HG02798 (cell line): ENCODE measurements at regions not wholly inside any gene's neighbourhood (a gene's known extent, or its start where the extent isn't known, plus 50 kb on each side); places are given as distances from the start of the nearest gene placed in this dataset.
"Not testable (repeated sequence)": the region's sequence is repeated elsewhere in the genome, so short reads cannot be mapped to it uniquely, and the experiment has no call there.

Experiments used
- ATAC-seq: cut with Tn5 transposase; IDR thresholded peaks from one replicate; pipeline ENCODE4 v1.9.1; 2021; ENCODE audit warnings: mild to moderate bottlenecking; ENCODE audit not compliant: unreplicated experiment, poor library complexity

DNA sequence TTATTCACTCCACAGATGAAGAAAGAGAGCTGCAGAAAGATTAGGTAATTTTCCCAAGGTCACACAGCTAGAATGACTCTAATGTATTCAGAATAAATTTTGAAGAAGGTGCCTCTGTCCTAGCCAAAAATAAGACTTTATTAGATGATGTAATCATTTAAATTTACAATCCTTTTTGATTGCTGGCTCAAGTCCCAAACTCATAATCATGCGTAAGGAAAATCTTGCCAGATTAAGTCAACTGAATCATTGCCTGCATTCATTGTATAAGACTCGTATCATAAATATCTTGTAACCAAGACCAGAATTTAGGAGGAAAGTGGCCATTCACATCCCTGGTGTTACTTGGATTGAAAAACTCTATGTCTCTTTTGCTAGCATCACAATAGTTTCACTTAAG is 53.1 kb upstream of the STK39 start:
- no peak for ATAC-seq

DNA sequence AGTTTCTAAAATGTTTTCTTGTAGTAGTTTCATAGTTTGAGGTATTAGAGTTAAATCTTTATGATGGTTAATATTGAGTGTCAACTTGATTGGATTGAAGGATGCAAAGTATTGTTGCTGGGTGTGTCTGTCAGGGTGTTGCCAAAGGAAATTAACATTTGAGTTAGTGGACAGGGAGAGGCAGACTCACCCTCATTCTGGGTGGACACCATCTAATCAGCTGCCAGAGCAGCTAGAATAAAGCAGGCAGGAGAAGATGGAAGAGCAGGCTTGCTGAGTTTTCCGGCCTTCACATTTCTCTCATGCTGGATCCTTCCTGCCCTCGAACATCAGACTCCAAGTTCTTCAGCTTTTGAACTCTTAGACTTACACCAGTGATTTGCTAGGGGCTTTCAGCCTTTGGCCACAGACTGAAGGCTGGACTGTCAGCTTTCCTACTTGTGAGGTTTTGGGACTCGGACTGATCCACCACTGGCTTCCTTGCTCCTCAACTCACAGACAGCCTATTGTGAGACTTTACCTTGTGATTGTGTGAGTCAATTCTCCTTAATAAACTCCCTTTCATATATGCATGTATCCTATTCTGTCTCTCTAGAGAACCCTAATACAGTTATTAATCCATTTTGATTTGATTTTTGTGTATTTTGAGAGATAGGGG is 56.8 kb upstream of the STK39 start:
- no peak for ATAC-seq

DNA sequence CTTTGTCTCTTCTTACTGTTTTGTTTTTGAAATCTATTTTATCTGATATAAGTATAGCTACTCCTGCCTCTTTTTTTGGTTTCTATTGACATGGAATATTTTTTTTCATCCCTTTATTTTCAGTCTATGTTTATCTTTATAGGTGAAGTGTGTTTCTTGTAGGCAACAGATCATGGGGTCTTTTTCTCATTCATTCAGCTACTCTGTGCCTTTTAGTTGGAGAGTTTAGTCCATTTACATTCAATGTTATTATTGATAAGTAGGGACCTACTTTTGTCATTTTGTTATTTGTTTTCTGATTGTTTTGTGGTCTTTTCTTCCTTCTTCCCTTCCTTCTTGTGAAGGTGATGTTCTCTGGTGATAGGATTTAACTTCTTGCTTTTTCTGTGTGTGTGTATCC is 60.0 kb upstream of the STK39 start:
- no peak for ATAC-seq

- ATAC-seq: no peak
These were observed 63.2 kb upstream of the STK39 start for GRCh38 chr2:168310580-168310979.

GRCh38 chr2:168311261-168311910 is 64.0 kb upstream of the STK39 start:
- ATAC-seq: no peak

GRCh38 chr2:168312036-168312822 is 64.8 kb upstream of the STK39 start:
- no peak for ATAC-seq

DNA sequence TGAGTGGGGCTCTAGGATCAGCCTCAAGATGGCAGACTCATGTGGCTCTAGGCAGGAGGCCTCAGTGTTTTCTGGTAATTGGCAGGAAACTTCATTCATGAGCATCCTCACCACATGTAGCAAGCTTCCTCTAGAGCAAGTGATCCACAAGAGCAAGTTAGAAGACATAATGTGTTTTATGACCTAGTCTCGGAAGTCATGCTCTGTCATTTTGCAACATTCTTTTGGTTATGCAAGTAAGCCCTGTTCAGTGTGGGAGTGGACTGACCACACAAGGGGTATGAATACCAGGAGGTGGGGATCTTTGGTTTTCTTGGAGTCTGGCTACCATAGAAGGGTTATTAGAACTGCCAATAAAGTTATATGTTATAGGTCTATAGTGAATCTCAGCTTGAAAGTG is 66.8 kb upstream of the STK39 start:
- ATAC-seq: no peak

DNA sequence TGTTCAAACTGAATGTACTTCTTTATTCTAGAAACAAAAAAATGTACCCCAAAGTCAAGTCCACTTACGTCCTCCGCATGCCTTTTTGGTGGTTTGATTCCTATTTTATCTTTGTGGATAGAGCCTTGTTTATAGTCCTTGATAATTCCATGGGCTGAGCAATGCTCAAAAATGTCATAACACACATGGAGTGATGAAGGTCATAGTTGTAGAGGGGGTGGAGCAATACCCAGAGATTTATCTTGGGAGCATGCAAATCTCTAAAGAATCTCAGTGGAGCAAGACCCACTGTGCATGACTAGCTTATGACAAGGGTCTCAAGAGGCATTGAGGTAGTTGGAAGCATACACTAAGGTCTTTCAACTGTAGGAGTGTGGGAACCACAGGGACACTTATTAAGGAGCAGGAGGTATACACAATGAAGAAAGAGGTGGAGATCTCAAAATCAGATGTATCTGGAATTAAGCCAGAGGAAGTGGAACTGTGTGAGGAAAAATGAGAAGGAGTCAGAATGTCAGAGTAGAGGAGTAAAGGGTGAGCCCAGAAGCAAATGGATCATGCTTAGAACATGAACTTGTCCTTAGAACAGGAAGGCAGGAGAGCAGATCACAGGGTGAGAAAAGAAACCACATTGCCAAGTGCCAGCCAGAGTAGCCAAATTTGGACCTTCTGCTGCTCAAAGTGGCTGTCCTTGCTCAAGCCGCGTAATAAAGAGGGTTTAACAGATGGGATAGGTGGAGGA is 68.1 kb upstream of the STK39 start:
- ATAC-seq: no peak

DNA sequence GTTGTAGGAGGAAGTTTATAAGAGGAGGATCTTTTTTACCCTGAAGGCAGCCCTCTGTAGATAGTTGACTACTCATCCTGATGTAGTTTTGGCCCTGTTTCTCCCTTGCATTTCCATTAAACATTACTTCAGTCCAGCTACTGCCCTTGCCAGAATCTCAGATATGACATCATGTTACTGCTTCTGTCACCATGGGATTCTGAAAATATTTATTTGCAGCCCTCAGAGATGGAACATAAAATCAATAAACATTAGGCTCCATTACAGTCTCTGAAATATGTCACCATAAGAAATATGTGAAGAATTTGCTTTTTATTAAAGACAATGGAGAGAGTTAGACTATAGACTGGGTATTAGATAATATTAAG is 68.7 kb upstream of the STK39 start:
- ATAC-seq: no peak

- no peak for ATAC-seq
These were observed 69.9 kb upstream of the STK39 start for GRCh38 chr2:168317282-168317681.

- ATAC-seq: no peak
These were observed 72.9 kb upstream of the STK39 start for GRCh38 chr2:168320267-168320666.

GRCh38 chr2:168322325-168323007 is 75.1 kb upstream of the STK39 start:
- ATAC-seq: no peak

DNA sequence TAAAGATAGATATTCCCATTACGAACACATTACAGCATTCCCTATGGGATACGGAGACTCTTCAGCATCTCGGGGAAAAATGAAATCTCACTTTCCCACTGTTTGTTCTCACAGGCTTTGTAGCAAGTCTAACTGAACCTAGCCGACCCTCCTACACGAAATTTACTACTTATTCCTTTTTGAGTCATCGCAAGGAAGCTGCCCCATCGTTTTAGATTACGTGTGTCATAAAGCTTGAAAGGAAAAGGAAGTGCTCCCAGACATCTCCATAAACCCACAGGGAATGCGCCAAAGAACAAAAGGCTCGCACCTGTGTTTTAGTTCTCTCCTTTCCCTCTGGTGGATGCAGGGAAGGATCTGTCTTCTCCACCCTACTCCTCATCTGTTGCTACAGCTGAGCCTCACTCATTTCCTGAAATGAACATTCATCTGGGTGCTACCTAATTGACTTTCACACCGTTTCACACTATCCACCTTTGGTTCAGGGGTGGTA is 76.2 kb upstream of the STK39 start:
- ATAC-seq: no peak

- no peak for ATAC-seq
These were observed 79.2 kb upstream of the STK39 start for GRCh38 chr2:168326572-168326971.

- ATAC-seq: no peak
These were observed 79.9 kb upstream of the STK39 start for GRCh38 chr2:168327328-168327727.

DNA sequence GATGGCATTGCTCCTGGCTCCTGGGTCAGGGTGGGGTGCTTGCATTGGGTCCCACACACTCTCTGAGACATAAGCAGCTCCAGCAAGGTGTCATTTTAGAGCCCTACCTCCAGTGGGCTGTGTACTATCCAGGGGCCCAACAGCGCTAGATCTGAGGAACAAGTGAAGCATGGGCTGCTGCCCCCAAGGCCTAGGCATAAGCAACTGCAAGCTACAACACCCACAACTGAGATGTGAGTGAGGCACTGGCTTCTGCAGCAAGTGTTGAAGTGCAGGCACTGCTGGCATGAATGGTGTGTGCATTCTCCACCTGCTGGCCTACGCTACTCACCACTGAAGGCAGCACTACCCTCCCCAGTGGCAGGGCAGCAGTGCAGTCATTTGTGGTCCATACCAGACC is 81.0 kb upstream of the STK39 start:
- no peak for ATAC-seq

DNA sequence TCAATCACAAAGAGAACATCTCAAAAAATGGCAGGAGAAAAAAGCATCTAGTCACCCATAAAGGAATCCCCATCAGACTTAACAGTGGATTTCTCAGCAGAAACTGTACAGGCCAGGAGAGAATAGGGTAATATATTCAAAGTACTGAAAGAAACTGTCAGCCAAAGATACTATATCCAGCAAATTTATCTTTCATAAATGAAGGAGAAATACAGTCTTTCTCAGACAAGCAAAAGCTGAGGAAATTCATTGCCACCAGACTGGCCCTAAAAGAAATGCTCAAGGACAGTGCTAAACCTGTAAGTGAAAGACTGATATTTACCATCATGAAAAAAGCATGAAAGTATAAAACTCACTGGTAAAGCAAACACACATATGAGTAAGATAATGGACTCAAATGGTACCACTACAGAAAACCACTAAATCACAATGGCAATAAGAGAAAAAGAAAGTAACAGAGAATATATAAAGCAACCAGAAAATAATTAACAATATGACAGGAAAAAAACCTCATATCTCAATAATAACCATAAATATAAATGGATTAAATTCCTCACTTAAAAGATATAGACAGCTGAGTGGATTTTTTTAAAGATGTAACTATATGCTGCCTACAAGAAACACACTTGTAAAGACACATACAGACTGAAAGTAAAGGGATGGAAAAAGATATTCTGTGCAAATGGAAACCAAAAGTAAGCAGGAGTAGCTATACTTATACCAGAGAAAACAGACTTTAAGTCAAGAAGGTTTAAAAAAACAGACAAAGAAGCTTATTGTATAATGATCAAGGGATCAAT is 83.4 kb upstream of the STK39 start:
- no peak for ATAC-seq

- ATAC-seq: not testable (repeated sequence)
These were observed 87.9 kb upstream of the STK39 start for GRCh38 chr2:168335254-168335653.

- peak; percentile 73 for ATAC-seq
These were observed 89.5 kb upstream of the STK39 start for GRCh38 chr2:168336786-168337388.
